Neuronal stem cell (in vitro differentiated cells): ENCODE measurements at regions not wholly inside any gene's neighbourhood (a gene's known extent, or its start where the extent isn't known, plus 50 kb on each side); places are given as distances from the start of the nearest gene placed in this dataset.
"Not testable (repeated sequence)": the region's sequence is repeated elsewhere in the genome, so short reads cannot be mapped to it uniquely, and the experiment has no call there.

ENCODE experiments used
- DNase-seq: peaks from one replicate; pipeline ENCODE4 v3.0.0-alpha.2; 2013; ENCODE audit warnings: low spot score
- H2AFZ ChIP-seq: one replicate; pipeline ENCODE4 v1.6.1; 2013; ENCODE audit warnings: mild to moderate bottlenecking, low read length, inconsistent platforms
- H2AK5ac ChIP-seq: 2 replicates; pipeline ENCODE4 v1.6.1; 2013; ENCODE audit warnings: low read depth, mild to moderate bottlenecking, inconsistent platforms, low read length, moderate library complexity, mixed read lengths
- H2BK120ac ChIP-seq: 2 replicates; pipeline ENCODE4 v1.6.1; 2013; ENCODE audit warnings: low read depth, mild to moderate bottlenecking, inconsistent platforms, low read length, moderate library complexity, mixed read lengths
- H2BK12ac ChIP-seq: one replicate; pipeline ENCODE4 v1.6.1; 2013; ENCODE audit warnings: low read length, inconsistent platforms
- H2BK15ac ChIP-seq: 2 replicates; pipeline ENCODE4 v1.6.1; 2013; ENCODE audit warnings: mild to moderate bottlenecking, low read length, inconsistent platforms, mixed read lengths
- H2BK5ac ChIP-seq: one replicate; pipeline ENCODE4 v1.6.1; 2013; ENCODE audit warnings: inconsistent platforms, mild to moderate bottlenecking, low read length, moderate library complexity
- H3K14ac ChIP-seq: one replicate; pipeline ENCODE4 v1.6.1; 2013; ENCODE audit warnings: low read length, inconsistent platforms
- H3K18ac ChIP-seq: 2 replicates; pipeline ENCODE4 v1.6.1; 2013; ENCODE audit warnings: low read length, inconsistent platforms
- H3K23ac ChIP-seq: 2 replicates; pipeline ENCODE4 v1.6.1; 2013; ENCODE audit warnings: low read depth, mild to moderate bottlenecking, mixed read lengths, low read length, inconsistent platforms; ENCODE audit not compliant: poor library complexity
- H3K27ac ChIP-seq: replicated peaks from 3 replicates; pipeline ENCODE4 v1.5.1; 2013; ENCODE audit warnings: low read length, inconsistent platforms
- H3K27me3 ChIP-seq, 3 experiments: 2 replicates each; pipeline ENCODE4 v1.6.1; 2013; ENCODE audit warnings: low read length in 3 of 3, mild to moderate bottlenecking in 2 of 3, inconsistent platforms in 1 of 3, low read depth in 1 of 3, mixed read lengths in 1 of 3, moderate library complexity in 1 of 3; ENCODE audit not compliant: control insufficient read depth in 3 of 3, insufficient read depth in 3 of 3
- H3K36me3 ChIP-seq, 2 donors: replicated peaks in 1 of 2; 2 replicates each; pipeline ENCODE4 v1.6.1; 2013; ENCODE audit warnings: low read length in 2 of 2; ENCODE audit not compliant: control insufficient read depth in 2 of 2, insufficient read depth in 2 of 2
- H3K4ac ChIP-seq: 2 replicates; pipeline ENCODE4 v1.6.1; 2013; ENCODE audit warnings: inconsistent platforms, mild to moderate bottlenecking, low read length, moderate library complexity
- H3K4me1 ChIP-seq, 2 donors: 1 replicate in 1 of 2; 2 replicates in 1 of 2; pipeline ENCODE4 v1.6.1; 2013; ENCODE audit warnings: low read length in 2 of 2, low read depth in 1 of 2; ENCODE audit not compliant: control insufficient read depth in 2 of 2, insufficient read depth in 1 of 2
- H3K4me2 ChIP-seq: one replicate; pipeline ENCODE4 v1.6.1; 2013; ENCODE audit warnings: mild to moderate bottlenecking, low read length, inconsistent platforms; ENCODE audit not compliant: insufficient read depth, poor library complexity, severe bottlenecking
- H3K4me3 ChIP-seq, 2 donors: 2 replicates each; pipeline ENCODE4 v1.5.1; 2013; ENCODE audit warnings: low read length in 2 of 2, mild to moderate bottlenecking in 2 of 2, inconsistent platforms in 1 of 2, moderate library complexity in 1 of 2
- H3K79me1 ChIP-seq: one replicate; pipeline ENCODE4 v1.6.1; 2013; ENCODE audit warnings: low read depth, mild to moderate bottlenecking, inconsistent platforms, low read length, moderate library complexity
- H3K9ac ChIP-seq: one replicate; pipeline ENCODE4 v1.6.1; 2013; ENCODE audit warnings: mild to moderate bottlenecking, low read depth, low read length, inconsistent platforms; ENCODE audit not compliant: poor library complexity
- H3K9me3 ChIP-seq, 2 donors: replicated peaks in 1 of 2; 2 replicates each; pipeline versions ENCODE3 to v1.6.1; 2013; ENCODE audit warnings: low read length in 2 of 2, mild to moderate bottlenecking in 2 of 2, inconsistent platforms in 1 of 2, low read depth in 1 of 2, mixed read lengths in 1 of 2, moderate library complexity in 1 of 2; ENCODE audit not compliant: control insufficient read depth in 2 of 2, insufficient read depth in 1 of 2
- H4K8ac ChIP-seq: one replicate; pipeline ENCODE4 v1.6.1; 2013; ENCODE audit warnings: low read depth, mild to moderate bottlenecking, inconsistent platforms, low read length, moderate library complexity
- H4K91ac ChIP-seq: one replicate; pipeline ENCODE4 v1.6.1; 2013; ENCODE audit warnings: low read length, low read depth, mild to moderate bottlenecking, inconsistent platforms; ENCODE audit not compliant: poor library complexity
- WGBS, 2 donors: extraction: QIAGEN DNeasy Blood & Tissue Kit; methylation state at CpG; one replicate each; pipeline ENCODE4 v1.1.7; 2013; ENCODE audit warnings: missing lambda C conversion rate in 2 of 2, mixed read lengths in 1 of 2; ENCODE audit not compliant: insufficient read length in 2 of 2, insufficient replicate concordance in 1 of 2; ENCODE audit errors: extremely low coverage in 2 of 2; 5-methylcytosine and 5-hydroxymethylcytosine counted together

DNA sequence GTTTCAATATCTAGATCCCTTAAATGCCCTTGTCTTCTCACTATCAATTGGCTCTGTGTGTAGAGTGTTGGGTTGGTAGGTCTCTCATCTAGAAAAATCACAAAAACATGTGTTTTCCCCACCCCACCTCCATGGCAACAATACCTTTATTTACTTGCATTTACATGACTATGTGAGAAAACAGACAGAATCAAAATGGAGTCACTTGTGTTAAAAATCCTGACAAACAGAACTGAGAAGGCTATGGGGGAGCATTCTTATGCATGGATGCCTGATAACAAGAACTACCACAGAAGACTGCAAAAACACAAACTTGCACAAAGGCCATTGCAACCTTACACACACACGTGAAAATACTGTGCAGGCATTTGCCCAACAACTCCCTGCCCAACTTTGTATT is 1352.9 kb upstream of the CDH9 start:
- no peaks in the 10 kb centered on the region for H3K36me3 ChIP-seq
- no peaks in the 10 kb centered on the region for H3K79me1 ChIP-seq
- H3K4me1 ChIP-seq: peaks cover 0 to 1% of the 10 kb centered on the region in 2 donors
- H3K4ac ChIP-seq: no peak overlapping the region
- H3K9me3 ChIP-seq: peaks cover 0 to 16% of the 10 kb centered on the region in 2 donors
- no CpG with 5 or more reads among the region's 1 CpG for WGBS, 2 donors
- no peak overlapping the region for H2BK5ac ChIP-seq
- no peak overlapping the region for H2AFZ ChIP-seq
- H2BK12ac ChIP-seq: no peak overlapping the region
- no peak overlapping the region for H3K4me2 ChIP-seq
- no peak overlapping the region for H3K23ac ChIP-seq
- no peak overlapping the region for H4K91ac ChIP-seq
- no peaks in the 10 kb centered on the region for H3K27me3 ChIP-seq
- H3K9ac ChIP-seq: no peak overlapping the region
- H2BK15ac ChIP-seq: no peak overlapping the region
- H4K8ac ChIP-seq: no peak overlapping the region
- no peak overlapping the region for H3K14ac ChIP-seq
- H2AK5ac ChIP-seq: no peak overlapping the region
- H3K4me3 ChIP-seq: no peak overlapping the region
- H3K27ac ChIP-seq: no peak overlapping the region
- no peak overlapping the region for H2BK120ac ChIP-seq
- no peak overlapping the region for H3K18ac ChIP-seq
- DNase-seq: no peak

- no peak overlapping the region for H3K9ac ChIP-seq
- no peaks in the 10 kb centered on the region for H3K27me3 ChIP-seq
- H3K79me1 ChIP-seq: no peaks in the 10 kb centered on the region
- no peaks in the 10 kb centered on the region for H3K36me3 ChIP-seq
- no peak overlapping the region for H2BK15ac ChIP-seq
- H4K91ac ChIP-seq: no peak overlapping the region
- peaks cover 0 to 16% of the 10 kb centered on the region in 2 donors for H3K9me3 ChIP-seq
- H2AFZ ChIP-seq: peak overlapping the region; percentile 74
- H2AK5ac ChIP-seq: no peak overlapping the region
- no peak overlapping the region for H3K4me2 ChIP-seq
- no peak overlapping the region for H4K8ac ChIP-seq
- no peak overlapping the region for H2BK5ac ChIP-seq
- no peak overlapping the region for H2BK120ac ChIP-seq
- H3K27ac ChIP-seq: no peak overlapping the region
- no peak overlapping the region for H3K4me3 ChIP-seq
- H3K4ac ChIP-seq: no peak overlapping the region
- peaks cover 0 to 1% of the 10 kb centered on the region in 2 donors for H3K4me1 ChIP-seq
- H3K14ac ChIP-seq: no peak overlapping the region
- no peak overlapping the region for H2BK12ac ChIP-seq
- H3K18ac ChIP-seq: no peak overlapping the region
- no peak for DNase-seq
- WGBS, 2 donors: no CpG with 5 or more reads among the region's 1 CpG
- no peak overlapping the region for H3K23ac ChIP-seq
Measured at GRCh38 chr5:28390341-28390740, 1352.0 kb upstream of the CDH9 start.

DNA sequence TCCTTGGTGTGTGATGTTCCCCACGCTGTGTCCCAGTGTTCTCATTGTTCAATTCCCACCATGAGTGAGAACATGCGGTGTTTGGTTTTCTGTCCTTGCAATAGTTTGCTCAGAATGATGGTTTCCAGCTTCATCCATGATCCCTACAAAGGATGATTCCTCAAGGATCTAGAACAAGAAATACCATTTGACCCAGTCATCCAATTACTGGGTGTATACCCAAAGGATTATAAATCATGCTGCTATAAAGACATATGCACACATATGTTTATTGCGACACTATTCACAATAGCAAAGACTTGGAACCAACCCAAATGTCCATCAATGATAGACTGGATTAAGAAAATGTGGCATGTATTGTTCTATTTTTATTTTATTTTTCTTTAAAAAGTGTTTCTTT is 1351.3 kb upstream of the CDH9 start:
- not testable (repeated sequence) for H3K4me3 ChIP-seq, H2BK12ac ChIP-seq
- whole genome bisulfite sequencing, 2 donors: no CpG with 5 or more reads among the region's 3 CpGs

DNA sequence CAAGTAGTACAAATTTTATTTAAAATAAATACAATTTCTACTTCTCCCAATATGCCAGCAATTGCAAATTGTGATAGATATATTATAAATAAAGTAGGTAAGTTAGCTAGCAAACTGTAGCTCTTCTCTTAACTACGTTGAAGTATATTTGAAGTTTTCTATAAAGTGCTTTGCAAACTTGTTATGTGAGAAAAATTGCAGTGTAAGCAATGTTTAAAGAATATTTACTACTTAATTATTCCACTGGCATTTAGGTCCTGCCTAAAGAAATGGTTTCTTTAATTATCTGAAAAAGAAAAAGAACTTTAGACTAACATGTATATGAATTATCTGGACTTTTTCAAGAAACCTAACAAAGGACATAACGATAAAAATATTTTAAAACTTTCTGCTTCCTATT is 1350.0 kb upstream of the CDH9 start:
- no peak for DNase-seq

More for the DNA sequence above, 1351.3 kb upstream of the CDH9 start:
- H3K4ac ChIP-seq, H3K79me1 ChIP-seq, H3K4me1 ChIP-seq, H4K91ac ChIP-seq, H3K23ac ChIP-seq, H4K8ac ChIP-seq, H3K4me2 ChIP-seq, H3K18ac ChIP-seq, H2AFZ ChIP-seq, H2BK120ac ChIP-seq, H3K14ac ChIP-seq, H2AK5ac ChIP-seq, H3K9ac ChIP-seq, H2BK15ac ChIP-seq, DNase-seq, H3K27me3 ChIP-seq, H2BK5ac ChIP-seq, H3K36me3 ChIP-seq, H3K27ac ChIP-seq: not testable (repeated sequence)
- H3K9me3 ChIP-seq: peaks cover 0 to 16% of the 10 kb centered on the region in 2 donors

More for the DNA sequence above, 1350.0 kb upstream of the CDH9 start:
- H2BK5ac ChIP-seq: no peak overlapping the region
- no peak overlapping the region for H4K8ac ChIP-seq
- H4K91ac ChIP-seq: no peak overlapping the region
- no peaks in the 10 kb centered on the region for H3K79me1 ChIP-seq
- no CpG with 5 or more reads among the region's 2 CpGs for WGBS, 2 donors
- no peak overlapping the region for H3K4me2 ChIP-seq
- no peak overlapping the region for H3K27ac ChIP-seq
- H3K9ac ChIP-seq: no peak overlapping the region
- H3K14ac ChIP-seq: no peak overlapping the region
- no peak overlapping the region for H3K4me3 ChIP-seq
- H2BK15ac ChIP-seq: no peak overlapping the region
- H3K18ac ChIP-seq: no peak overlapping the region
- no peaks in the 10 kb centered on the region for H3K36me3 ChIP-seq
- no peak overlapping the region for H2AK5ac ChIP-seq
- H3K23ac ChIP-seq: no peak overlapping the region
- no peaks in the 10 kb centered on the region for H3K27me3 ChIP-seq
- no peak overlapping the region for H2BK12ac ChIP-seq
- peaks cover 0 to 1% of the 10 kb centered on the region in 2 donors for H3K4me1 ChIP-seq
- H3K9me3 ChIP-seq: peaks cover 0 to 13% of the 10 kb centered on the region in 2 donors
- no peak overlapping the region for H3K4ac ChIP-seq
- H2AFZ ChIP-seq: no peak overlapping the region
- no peak overlapping the region for H2BK120ac ChIP-seq
